Neural progenitor cell (in vitro differentiated cells): ENCODE measurements at regions not wholly inside any gene's neighbourhood (a gene's known extent, or its start where the extent isn't known, plus 50 kb on each side); places are given as distances from the start of the nearest gene placed in this dataset.

Experiments
- DNase-seq: peaks from one replicate; pipeline ENCODE4 v3.0.0-alpha.2; 2016; ENCODE audit warnings: low spot score
- H2AFZ ChIP-seq: fragments of 200-600 bp; sonication (generic); replicated peaks from 2 replicates; pipeline ENCODE4 v1.6.1; 2016; ENCODE audit warnings: antibody characterized with exemption
- H3F3A ChIP-seq: fragments of 200-600 bp; sonication (generic); 2 replicates; pipeline ENCODE4 v1.6.1; 2016; ENCODE audit warnings: antibody characterized with exemption, low read depth
- H3K27ac ChIP-seq: fragments of 200-600 bp; sonication (generic); 2 replicates; pipeline ENCODE4 v1.5.1; 2016; ENCODE audit warnings: mild to moderate bottlenecking
- H3K27me3 ChIP-seq: fragments of 200-600 bp; sonication (generic); 2 replicates; pipeline ENCODE4 v1.6.1; 2016; ENCODE audit warnings: mild to moderate bottlenecking, moderate library complexity
- H3K36me3 ChIP-seq: fragments of 200-600 bp; sonication (generic); 2 replicates; pipeline ENCODE4 v1.5.1; 2016
- H3K4me1 ChIP-seq: fragments of 200-600 bp; sonication (generic); 2 replicates; pipeline ENCODE4 v1.6.1; 2016; ENCODE audit warnings: mixed run types
- H3K4me2 ChIP-seq: fragments of 200-600 bp; sonication (generic); 2 replicates; pipeline ENCODE4 v1.6.1; 2016
- H3K4me3 ChIP-seq: fragments of 200-600 bp; sonication (generic); 2 replicates; pipeline ENCODE4 v1.5.1; 2016
- H3K79me2 ChIP-seq: fragments of 200-600 bp; sonication (generic); 2 replicates; pipeline ENCODE4 v1.6.1; 2016; ENCODE audit warnings: low read depth
- H3K9ac ChIP-seq: fragments of 200-600 bp; sonication (generic); 2 replicates; pipeline ENCODE4 v1.6.1; 2016
- H3K9me3 ChIP-seq: fragments of 200-600 bp; sonication (generic); 2 replicates; pipeline ENCODE4 v1.5.1; 2016; ENCODE audit warnings: low read depth
- H4K20me1 ChIP-seq: fragments of 200-600 bp; sonication (generic); 2 replicates; pipeline ENCODE4 v1.6.1; 2016; ENCODE audit warnings: low read depth
- H3K27ac Mint-ChIP-seq: 3 replicates; pipeline ENCODE4 v1.8.0; 2021; ENCODE audit warnings: mixed read lengths
- H3K27me3 Mint-ChIP-seq: 2 replicates; pipeline ENCODE4 v1.8.0; 2022; ENCODE audit warnings: low read depth, mild to moderate bottlenecking, inconsistent platforms, moderate library complexity, mixed read lengths; ENCODE audit not compliant: insufficient read depth
- H3K36me3 Mint-ChIP-seq: 3 replicates; pipeline ENCODE4 v1.8.0; 2021; ENCODE audit warnings: mixed read lengths
- H3K4me1 Mint-ChIP-seq: 3 replicates; pipeline ENCODE4 v1.8.0; 2021; ENCODE audit warnings: mixed read lengths
- H3K4me3 Mint-ChIP-seq: 3 replicates; pipeline ENCODE4 v1.8.0; 2021; ENCODE audit warnings: mild to moderate bottlenecking, moderate library complexity, mixed read lengths
- H3K9me3 Mint-ChIP-seq: 3 replicates; pipeline ENCODE4 v1.8.0; 2020; ENCODE audit warnings: mixed read lengths
- EZH2 ChIP-seq: fragments of 200-600 bp; sonication (generic); IDR thresholded peaks from 2 replicates; pipeline ENCODE4 v1.6.1; 2017; ENCODE audit warnings: antibody characterized with exemption, mild to moderate bottlenecking, moderate library complexity
- EZH2phosphoT487 ChIP-seq: fragments of 200-600 bp; sonication (generic); IDR thresholded peaks from 2 replicates; pipeline ENCODE4 v1.6.1; 2017; ENCODE audit warnings: antibody characterized with exemption
- TF ChIP-seq, protein P1 (sequence below): fragments of 200-600 bp; sonication (generic); IDR thresholded peaks from 2 replicates; pipeline ENCODE4 v1.5.1; 2017; ENCODE audit warnings: antibody characterized with exemption, mild to moderate bottlenecking

GRCh38 chr2:116444256-116444872 lies 1370.1 kb upstream of the DDX18 start:
- H3K9me3 Mint-ChIP-seq = no peaks in the 10 kb centered on the region
- Histone ChIP-seq H3K9ac (no peak overlapping the region), H3F3A (no peaks in the 10 kb centered on the region), H3K27me3 (no peaks in the 10 kb centered on the region), H3K4me3 (no peak overlapping the region), H3K9me3 (no peaks in the 10 kb centered on the region), H3K27ac (no peak overlapping the region), H3K4me2 (no peak overlapping the region), H4K20me1 (no peaks in the 10 kb centered on the region), H3K4me1 (no peaks in the 10 kb centered on the region), H3K36me3 (no peaks in the 10 kb centered on the region), H2AFZ (no peak overlapping the region), H3K79me2 (no peaks in the 10 kb centered on the region)
- no peaks in the 10 kb centered on the region for H3K36me3 Mint-ChIP-seq
- TF ChIP-seq EZH2 = no peak
- no peak for TF ChIP-seq EZH2phosphoT487
- TF ChIP-seq, protein P1, sequence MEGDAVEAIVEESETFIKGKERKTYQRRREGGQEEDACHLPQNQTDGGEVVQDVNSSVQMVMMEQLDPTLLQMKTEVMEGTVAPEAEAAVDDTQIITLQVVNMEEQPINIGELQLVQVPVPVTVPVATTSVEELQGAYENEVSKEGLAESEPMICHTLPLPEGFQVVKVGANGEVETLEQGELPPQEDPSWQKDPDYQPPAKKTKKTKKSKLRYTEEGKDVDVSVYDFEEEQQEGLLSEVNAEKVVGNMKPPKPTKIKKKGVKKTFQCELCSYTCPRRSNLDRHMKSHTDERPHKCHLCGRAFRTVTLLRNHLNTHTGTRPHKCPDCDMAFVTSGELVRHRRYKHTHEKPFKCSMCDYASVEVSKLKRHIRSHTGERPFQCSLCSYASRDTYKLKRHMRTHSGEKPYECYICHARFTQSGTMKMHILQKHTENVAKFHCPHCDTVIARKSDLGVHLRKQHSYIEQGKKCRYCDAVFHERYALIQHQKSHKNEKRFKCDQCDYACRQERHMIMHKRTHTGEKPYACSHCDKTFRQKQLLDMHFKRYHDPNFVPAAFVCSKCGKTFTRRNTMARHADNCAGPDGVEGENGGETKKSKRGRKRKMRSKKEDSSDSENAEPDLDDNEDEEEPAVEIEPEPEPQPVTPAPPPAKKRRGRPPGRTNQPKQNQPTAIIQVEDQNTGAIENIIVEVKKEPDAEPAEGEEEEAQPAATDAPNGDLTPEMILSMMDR = no peak
- no peak for DNase-seq
- no peaks in the 10 kb centered on the region for H3K27me3 Mint-ChIP-seq
- no peak overlapping the region for H3K4me3 Mint-ChIP-seq
- H3K27ac Mint-ChIP-seq = no peak overlapping the region
- H3K4me1 Mint-ChIP-seq = no peaks in the 10 kb centered on the region

DNA sequence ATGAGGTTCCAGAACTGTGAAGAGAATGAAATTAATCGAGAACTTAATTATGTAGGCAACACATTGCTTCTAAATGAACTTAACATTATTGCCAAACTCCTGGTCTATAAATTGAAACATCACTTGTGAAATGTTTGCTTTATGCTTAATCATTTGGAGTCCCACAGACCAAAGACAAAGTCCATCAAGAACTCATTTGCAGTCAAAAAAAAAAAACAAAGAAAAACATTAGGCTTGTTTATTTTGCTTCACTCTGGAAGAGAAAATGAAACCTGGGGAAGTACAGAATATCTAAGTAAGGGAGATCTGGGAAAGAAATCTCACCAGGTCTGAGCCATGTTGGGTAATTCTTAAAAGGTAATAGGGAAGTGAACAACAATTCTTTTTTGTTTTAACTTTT lies 1363.5 kb upstream of the DDX18 start:
- no peaks in the 10 kb centered on the region for H3K9me3 ChIP-seq
- Mint-ChIP-seq H3K9me3 (peaks cover 6% of the 10 kb centered on the region), H3K27ac (no peak overlapping the region), H3K4me3 (no peak overlapping the region), H3K4me1 (no peaks in the 10 kb centered on the region), H3K27me3 (no peaks in the 10 kb centered on the region), H3K36me3 (no peaks in the 10 kb centered on the region)
- H3K9ac ChIP-seq = no peak overlapping the region
- no peaks in the 10 kb centered on the region for H3K27me3 ChIP-seq
- no peak for DNase-seq
- no peak overlapping the region for H3K27ac ChIP-seq
- no peaks in the 10 kb centered on the region for H3F3A ChIP-seq
- no peaks in the 10 kb centered on the region for H3K4me1 ChIP-seq
- H3K4me3 ChIP-seq = no peak overlapping the region
- no peak overlapping the region for H3K4me2 ChIP-seq
- H3K36me3 ChIP-seq = no peaks in the 10 kb centered on the region
- no peaks in the 10 kb centered on the region for H4K20me1 ChIP-seq
- H3K79me2 ChIP-seq = no peaks in the 10 kb centered on the region
- TF ChIP-seq EZH2phosphoT487 (no peak), EZH2 (no peak)
- TF ChIP-seq, protein P1 = no peak
- H2AFZ ChIP-seq = no peak overlapping the region

DNA sequence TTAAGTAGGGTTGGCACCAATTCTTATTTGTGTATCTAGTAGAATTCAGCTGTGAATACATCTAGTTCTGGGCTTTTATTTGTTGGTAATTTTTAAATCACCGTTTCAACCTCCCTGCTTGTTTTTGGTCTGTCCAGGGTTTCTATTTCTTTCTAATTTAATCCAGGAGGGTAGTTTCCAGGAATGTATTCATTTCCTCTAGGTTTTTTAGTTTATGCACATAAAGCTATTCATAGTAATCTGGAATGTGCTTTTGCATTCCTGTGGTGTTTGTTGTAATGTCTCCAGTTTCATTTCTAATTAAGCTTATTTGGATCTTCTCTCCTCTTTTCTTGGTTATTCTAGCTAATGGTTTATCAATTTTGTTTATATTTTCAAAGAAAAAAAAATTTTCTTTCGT lies 1361.8 kb upstream of the DDX18 start:
- Mint-ChIP-seq H3K27ac (no peak overlapping the region), H3K36me3 (no peaks in the 10 kb centered on the region), H3K4me1 (no peaks in the 10 kb centered on the region), H3K9me3 (peaks cover 8% of the 10 kb centered on the region), H3K27me3 (no peaks in the 10 kb centered on the region), H3K4me3 (no peak overlapping the region)
- Histone ChIP-seq H3K36me3 (no peaks in the 10 kb centered on the region), H3K27ac (no peak overlapping the region), H3K27me3 (no peaks in the 10 kb centered on the region), H2AFZ (no peak overlapping the region), H3K9me3 (no peaks in the 10 kb centered on the region), H3K4me2 (no peak overlapping the region), H3K79me2 (no peaks in the 10 kb centered on the region), H4K20me1 (no peaks in the 10 kb centered on the region), H3K4me3 (no peak overlapping the region), H3F3A (no peaks in the 10 kb centered on the region), H3K4me1 (no peaks in the 10 kb centered on the region), H3K9ac (no peak overlapping the region)
- no peak for DNase-seq
- TF ChIP-seq EZH2 = no peak
- no peak for TF ChIP-seq EZH2phosphoT487
- TF ChIP-seq, protein P1 = no peak
